ENCODE measurements at regions not wholly inside any gene's neighbourhood (a gene's known extent, or its start where the extent isn't known, plus 50 kb on each side); places are given as distances from the start of the nearest gene placed in this dataset.

GRCh38 chr9:79800578-79800977 lies 228.8 kb downstream of the TLE4 start:
- Mint-ChIP-seq H3K36me3 (no peaks in the 10 kb centered on the region), H3K27me3 (no peaks in the 10 kb centered on the region), H3K4me3 (no peak overlapping the region), H3K9me3 (no peaks in the 10 kb centered on the region), H3K4me1 (no peaks in the 10 kb centered on the region), H3K27ac (no peak overlapping the region)
- ATAC-seq (ENCODE audit: low read depth in 2 of 2) (no peak), DNase-seq (no peak)
- no peak overlapping the region for H3K27ac ChIP-seq (ENCODE audit: insufficient read depth, low read length, poor library complexity, severe bottlenecking)
- no peaks in the 10 kb centered on the region for H3K4me1 ChIP-seq (ENCODE audit: control insufficient read depth, insufficient read depth, low read length, poor library complexity, severe bottlenecking)
- no peaks in the 10 kb centered on the region for H3K9me3 ChIP-seq (ENCODE audit: control insufficient read depth in 2 of 2, low read length in 2 of 2)
- H3K27me3 ChIP-seq (ENCODE audit: control insufficient read depth, insufficient read depth, low read length) = no peaks in the 10 kb centered on the region
- no peak overlapping the region for H3K4me3 ChIP-seq (ENCODE audit: low read depth, low read length)
- no peaks in the 10 kb centered on the region for H3K36me3 ChIP-seq (ENCODE audit: control insufficient read depth, insufficient read depth, low read length)

GRCh38 chr9:79799691-79800335 lies 228.0 kb downstream of the TLE4 start:
- Histone ChIP-seq H3K27me3 (ENCODE audit: control insufficient read depth, insufficient read depth, low read length) (no peaks in the 10 kb centered on the region), H3K4me1 (ENCODE audit: control insufficient read depth, insufficient read depth, low read length, poor library complexity, severe bottlenecking) (no peaks in the 10 kb centered on the region), H3K27ac (ENCODE audit: insufficient read depth, low read length, poor library complexity, severe bottlenecking) (no peak overlapping the region), H3K36me3 (ENCODE audit: control insufficient read depth, insufficient read depth, low read length) (no peaks in the 10 kb centered on the region), H3K4me3 (ENCODE audit: low read depth, low read length) (no peak overlapping the region), H3K9me3 (ENCODE audit: control insufficient read depth in 2 of 2, low read length in 2 of 2) (no peaks in the 10 kb centered on the region)
- Mint-ChIP-seq H3K4me1 (no peaks in the 10 kb centered on the region), H3K4me3 (no peak overlapping the region), H3K27me3 (no peaks in the 10 kb centered on the region), H3K36me3 (no peaks in the 10 kb centered on the region), H3K9me3 (no peaks in the 10 kb centered on the region), H3K27ac (peak overlapping the region in 1 of 3 donors; percentile 47)
- no peak for ATAC-seq (ENCODE audit: low read depth in 2 of 2)
- DNase-seq = no peak

GRCh38 chr9:79798450-79798849 lies 226.7 kb downstream of the TLE4 start:
- H3K9me3 Mint-ChIP-seq = no peaks in the 10 kb centered on the region
- Histone ChIP-seq H3K9me3 (ENCODE audit: control insufficient read depth in 2 of 2, low read length in 2 of 2) (no peaks in the 10 kb centered on the region), H3K27me3 (ENCODE audit: control insufficient read depth, insufficient read depth, low read length) (no peaks in the 10 kb centered on the region), H3K4me1 (ENCODE audit: control insufficient read depth, insufficient read depth, low read length, poor library complexity, severe bottlenecking) (no peaks in the 10 kb centered on the region), H3K4me3 (ENCODE audit: low read depth, low read length) (no peak overlapping the region), H3K27ac (ENCODE audit: insufficient read depth, low read length, poor library complexity, severe bottlenecking) (no peak overlapping the region), H3K36me3 (ENCODE audit: control insufficient read depth, insufficient read depth, low read length) (no peaks in the 10 kb centered on the region)
- no peak overlapping the region for H3K4me3 Mint-ChIP-seq
- H3K36me3 Mint-ChIP-seq = no peaks in the 10 kb centered on the region
- DNase-seq = no peak
- H3K27me3 Mint-ChIP-seq = no peaks in the 10 kb centered on the region
- H3K4me1 Mint-ChIP-seq = no peaks in the 10 kb centered on the region
- ATAC-seq (ENCODE audit: low read depth in 2 of 2) = no peak
- no peak overlapping the region for H3K27ac Mint-ChIP-seq

- Mint-ChIP-seq H3K4me3 (no peak overlapping the region), H3K4me1 (no peaks in the 10 kb centered on the region), H3K9me3 (peaks cover 0 to under 1% (median 0%) of the 10 kb centered on the region in 7 donors), H3K27ac (no peak overlapping the region), H3K36me3 (no peaks in the 10 kb centered on the region), H3K27me3 (no peaks in the 10 kb centered on the region)
- Histone ChIP-seq H3K27me3 (ENCODE audit: control insufficient read depth, insufficient read depth, low read length) (peaks cover 2% of the 10 kb centered on the region), H3K27ac (ENCODE audit: insufficient read depth, low read length, poor library complexity, severe bottlenecking) (no peak overlapping the region), H3K36me3 (ENCODE audit: control insufficient read depth, insufficient read depth, low read length) (no peaks in the 10 kb centered on the region), H3K4me3 (ENCODE audit: low read depth, low read length) (no peak overlapping the region), H3K4me1 (ENCODE audit: control insufficient read depth, insufficient read depth, low read length, poor library complexity, severe bottlenecking) (no peaks in the 10 kb centered on the region), H3K9me3 (ENCODE audit: control insufficient read depth in 2 of 2, low read length in 2 of 2) (no peaks in the 10 kb centered on the region)
- ATAC-seq (ENCODE audit: low read depth in 2 of 2) (no peak), DNase-seq (no peak)
Observed at GRCh38 chr9:79796411-79796810, 224.6 kb downstream of the TLE4 start.

- Mint-ChIP-seq H3K9me3 (peaks cover 0 to 17% (median 5%) of the 10 kb centered on the region in 7 donors), H3K4me3 (no peak overlapping the region)
- no peak overlapping the region for H3K27ac ChIP-seq (ENCODE audit: insufficient read depth, low read length, poor library complexity, severe bottlenecking)
Observed at GRCh38 chr9:79788662-79789061, 216.9 kb downstream of the TLE4 start.

GRCh38 chr9:79781263-79781662 lies 209.5 kb downstream of the TLE4 start:
- Mint-ChIP-seq H3K36me3 (no peaks in the 10 kb centered on the region), H3K27ac (no peak overlapping the region), H3K27me3 (peaks cover 20% of the 10 kb centered on the region), H3K9me3 (peaks cover 0 to 7% (median 0%) of the 10 kb centered on the region in 7 donors), H3K4me1 (peaks cover 0 to 2% (median 0%) of the 10 kb centered on the region in 4 donors), H3K4me3 (no peak overlapping the region)
- no peaks in the 10 kb centered on the region for H3K9me3 ChIP-seq (ENCODE audit: control insufficient read depth in 2 of 2, low read length in 2 of 2)
- H3K27me3 ChIP-seq (ENCODE audit: control insufficient read depth, insufficient read depth, low read length) = no peaks in the 10 kb centered on the region
- H3K4me3 ChIP-seq (ENCODE audit: low read depth, low read length) = no peak overlapping the region
- H3K4me1 ChIP-seq (ENCODE audit: control insufficient read depth, insufficient read depth, low read length, poor library complexity, severe bottlenecking) = no peaks in the 10 kb centered on the region
- no peak overlapping the region for H3K27ac ChIP-seq (ENCODE audit: insufficient read depth, low read length, poor library complexity, severe bottlenecking)
- DNase-seq (no peak), ATAC-seq (ENCODE audit: low read depth in 2 of 2) (no peak)
- no peaks in the 10 kb centered on the region for H3K36me3 ChIP-seq (ENCODE audit: control insufficient read depth, insufficient read depth, low read length)

More at GRCh38 chr9:79788662-79789061, 216.9 kb downstream of the TLE4 start:
- H3K9me3 ChIP-seq (ENCODE audit: control insufficient read depth in 2 of 2, low read length in 2 of 2) = peaks cover 7 to 9% of the 10 kb centered on the region in 2 experiments
- no peak overlapping the region for H3K27ac Mint-ChIP-seq
- peaks cover 0 to 2% (median 0%) of the 10 kb centered on the region in 4 donors for H3K4me1 Mint-ChIP-seq
- peaks cover 4% of the 10 kb centered on the region for H3K27me3 ChIP-seq (ENCODE audit: control insufficient read depth, insufficient read depth, low read length)
- no peaks in the 10 kb centered on the region for H3K4me1 ChIP-seq (ENCODE audit: control insufficient read depth, insufficient read depth, low read length, poor library complexity, severe bottlenecking)
- ATAC-seq (ENCODE audit: low read depth in 2 of 2) (no peak), DNase-seq (no peak)
- no peaks in the 10 kb centered on the region for H3K36me3 ChIP-seq (ENCODE audit: control insufficient read depth, insufficient read depth, low read length)
- no peak overlapping the region for H3K4me3 ChIP-seq (ENCODE audit: low read depth, low read length)
- H3K27me3 Mint-ChIP-seq = peaks cover 17% of the 10 kb centered on the region
- no peaks in the 10 kb centered on the region for H3K36me3 Mint-ChIP-seq

GRCh38 chr9:79780559-79780958 lies 208.8 kb downstream of the TLE4 start:
- H3K9me3 ChIP-seq (ENCODE audit: control insufficient read depth in 2 of 2, low read length in 2 of 2) = no peaks in the 10 kb centered on the region
- no peaks in the 10 kb centered on the region for H3K36me3 Mint-ChIP-seq
- H3K4me1 Mint-ChIP-seq = peaks cover 0 to 2% (median 0%) of the 10 kb centered on the region in 4 donors
- H3K36me3 ChIP-seq (ENCODE audit: control insufficient read depth, insufficient read depth, low read length) = no peaks in the 10 kb centered on the region
- no peak overlapping the region for H3K4me3 ChIP-seq (ENCODE audit: low read depth, low read length)
- no peaks in the 10 kb centered on the region for H3K27me3 ChIP-seq (ENCODE audit: control insufficient read depth, insufficient read depth, low read length)
- no peak for DNase-seq
- H3K9me3 Mint-ChIP-seq = peaks cover 0 to 7% (median 0%) of the 10 kb centered on the region in 7 donors
- no peak overlapping the region for H3K27ac ChIP-seq (ENCODE audit: insufficient read depth, low read length, poor library complexity, severe bottlenecking)
- no peak overlapping the region for H3K27ac Mint-ChIP-seq
- peaks cover 16% of the 10 kb centered on the region for H3K27me3 Mint-ChIP-seq
- H3K4me1 ChIP-seq (ENCODE audit: control insufficient read depth, insufficient read depth, low read length, poor library complexity, severe bottlenecking) = no peaks in the 10 kb centered on the region
- no peak overlapping the region for H3K4me3 Mint-ChIP-seq
- ATAC-seq (ENCODE audit: low read depth in 2 of 2) = no peak

GRCh38 chr9:79779901-79780300 lies 208.1 kb downstream of the TLE4 start:
- no peaks in the 10 kb centered on the region for H3K36me3 Mint-ChIP-seq
- peaks cover 0 to 7% (median 0%) of the 10 kb centered on the region in 7 donors for H3K9me3 Mint-ChIP-seq
- Histone ChIP-seq H3K4me1 (ENCODE audit: control insufficient read depth, insufficient read depth, low read length, poor library complexity, severe bottlenecking) (no peaks in the 10 kb centered on the region), H3K9me3 (ENCODE audit: control insufficient read depth in 2 of 2, low read length in 2 of 2) (no peaks in the 10 kb centered on the region), H3K27ac (ENCODE audit: insufficient read depth, low read length, poor library complexity, severe bottlenecking) (no peak overlapping the region), H3K4me3 (ENCODE audit: low read depth, low read length) (no peak overlapping the region), H3K27me3 (ENCODE audit: control insufficient read depth, insufficient read depth, low read length) (no peaks in the 10 kb centered on the region), H3K36me3 (ENCODE audit: control insufficient read depth, insufficient read depth, low read length) (no peaks in the 10 kb centered on the region)
- no peak for DNase-seq
- no peak overlapping the region for H3K4me3 Mint-ChIP-seq
- ATAC-seq (ENCODE audit: low read depth in 2 of 2) = no peak
- H3K27me3 Mint-ChIP-seq = peaks cover 15% of the 10 kb centered on the region
- H3K4me1 Mint-ChIP-seq = peaks cover 0 to 2% (median 0%) of the 10 kb centered on the region in 4 donors
- no peak overlapping the region for H3K27ac Mint-ChIP-seq

Data from CD4-positive, CD25-positive, alpha-beta regulatory T cell (primary cell).